ENCODE measurements at regions not wholly inside any gene's neighbourhood (a gene's known extent, or its start where the extent isn't known, plus 50 kb on each side); places are given as distances from the start of the nearest gene placed in this dataset.
A peak's percentile ranks its signal among the peaks of the same experiment; 100 is the strongest.

DNA sequence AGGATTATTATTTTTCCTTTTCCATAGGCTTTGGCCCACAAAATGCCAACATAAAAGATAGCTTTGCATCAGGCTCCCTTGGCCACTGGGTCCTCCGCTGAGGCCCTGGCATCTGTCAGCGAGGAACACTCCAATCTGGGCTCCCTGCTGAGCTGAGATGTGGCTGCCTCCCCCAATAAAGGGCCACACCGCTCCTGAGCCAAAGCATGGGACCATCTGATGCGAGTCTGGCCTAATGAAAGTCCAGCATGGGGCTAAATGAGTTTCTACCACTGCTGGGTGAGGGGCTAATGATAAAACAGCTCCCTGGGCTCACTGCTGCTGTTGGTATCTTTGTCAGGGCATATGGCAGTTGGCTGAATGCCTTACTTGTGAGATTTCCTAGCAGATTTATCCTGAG is 817.5 kb upstream of the SLC35B3 start:
- no peak for TF ChIP-seq CTCF (conservative IDR thresholded peaks at IDR 0.05; ENCODE audit: low read length)
- DNase-seq (ENCODE audit: low read depth), result no peak
- no peak overlapping the region for H3K4me3 ChIP-seq (ENCODE audit: low read length)

GRCh38 chr6:9250852-9251251 is 815.5 kb upstream of the SLC35B3 start:
- no peak overlapping the region for H3K4me3 ChIP-seq (ENCODE audit: low read length)
- TF ChIP-seq CTCF (conservative IDR thresholded peaks at IDR 0.05; ENCODE audit: low read length), result peak; percentile 48
- peak; percentile 26 for DNase-seq (ENCODE audit: low read depth)

GRCh38 chr6:9248133-9248532 is 812.8 kb upstream of the SLC35B3 start:
- H3K4me3 ChIP-seq (ENCODE audit: low read length), result no peak overlapping the region
- peak; percentile 16 for DNase-seq (ENCODE audit: low read depth)
- no peak for TF ChIP-seq CTCF (conservative IDR thresholded peaks at IDR 0.05; ENCODE audit: low read length)

DNA sequence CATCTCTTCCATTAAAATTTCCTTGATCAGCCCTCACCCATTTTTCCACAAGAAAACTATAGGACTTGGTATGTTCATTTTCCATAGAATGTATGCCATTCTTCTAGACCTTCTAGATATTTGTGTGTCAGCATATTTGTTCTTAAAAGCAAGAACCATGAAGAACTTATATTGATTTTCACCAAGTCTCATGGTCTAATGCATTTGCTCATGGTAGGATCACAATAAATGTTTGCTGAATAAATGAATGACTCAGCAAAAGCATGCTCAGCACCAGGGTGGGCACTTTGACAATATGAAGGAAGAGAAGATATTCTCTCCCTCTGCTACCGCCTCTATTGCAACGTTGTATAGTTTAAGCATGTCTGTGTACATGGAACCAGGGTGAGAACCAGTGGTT is 805.5 kb upstream of the SLC35B3 start:
- no peak overlapping the region for H3K4me3 ChIP-seq (ENCODE audit: low read length)
- no peak for TF ChIP-seq CTCF (conservative IDR thresholded peaks at IDR 0.05; ENCODE audit: low read length)
- DNase-seq (ENCODE audit: low read depth), result no peak

- no peak for DNase-seq (ENCODE audit: low read depth)
- no peak for TF ChIP-seq CTCF (conservative IDR thresholded peaks at IDR 0.05; ENCODE audit: low read length)
- H3K4me3 ChIP-seq (ENCODE audit: low read length), result no peak overlapping the region
Observed at GRCh38 chr6:9236443-9236842, 801.1 kb upstream of the SLC35B3 start.

GRCh38 chr6:9233686-9234085 is 798.3 kb upstream of the SLC35B3 start:
- peak; percentile 32 for DNase-seq (ENCODE audit: low read depth)
- H3K4me3 ChIP-seq (ENCODE audit: low read length), result no peak overlapping the region
- no peak for TF ChIP-seq CTCF (conservative IDR thresholded peaks at IDR 0.05; ENCODE audit: low read length)

DNA sequence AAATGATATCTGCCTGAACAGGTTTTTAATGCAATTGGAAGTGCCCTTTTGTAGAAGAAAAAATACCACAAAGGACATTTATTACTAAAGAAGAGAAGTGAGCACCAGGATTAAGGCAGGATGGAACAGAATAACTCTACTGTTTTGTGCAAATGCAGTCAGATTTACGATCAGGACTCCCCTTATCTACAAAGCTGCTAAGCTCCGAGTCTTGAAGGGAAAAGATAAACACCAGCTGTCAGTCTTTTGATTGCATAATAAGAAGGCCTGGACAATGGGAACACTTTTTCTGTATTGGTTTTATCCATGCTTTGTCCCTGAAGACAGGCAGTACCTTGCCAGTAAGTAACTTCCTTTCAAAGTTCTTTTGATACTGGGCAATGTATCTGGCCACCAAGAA is 797.9 kb upstream of the SLC35B3 start:
- no peak for DNase-seq (ENCODE audit: low read depth)
- no peak for TF ChIP-seq CTCF (conservative IDR thresholded peaks at IDR 0.05; ENCODE audit: low read length)
- no peak overlapping the region for H3K4me3 ChIP-seq (ENCODE audit: low read length)

Data from AG10803 (cell line).